ENCODE measurements at regions not wholly inside any gene's neighbourhood (a gene's known extent, or its start where the extent isn't known, plus 50 kb on each side); places are given as distances from the start of the nearest gene placed in this dataset.

- no peak for TF ChIP-seq YY1 (tag by site-specific recombination; IDR thresholded peaks at IDR 0.05)
- TF ChIP-seq CTCF (tag by site-specific recombination; IDR thresholded peaks at IDR 0.05), result no peak
- TF ChIP-seq ZBTB8A (tag by site-specific recombination; IDR thresholded peaks at IDR 0.05), result no peak
- TF ChIP-seq ZBTB17 (tag by site-specific recombination; IDR thresholded peaks at IDR 0.05), result no peak
- TF ChIP-seq PRDM4 (tag by site-specific recombination; IDR thresholded peaks at IDR 0.05), result no peak
- TF ChIP-seq ZNF776 (tag by site-specific recombination; IDR thresholded peaks at IDR 0.05; ENCODE audit: borderline replicate concordance), result no peak
- TF ChIP-seq GFI1B (tag by site-specific recombination; IDR thresholded peaks at IDR 0.05), result no peak
- no peak for TF ChIP-seq ZNF155 (tag by site-specific recombination; IDR thresholded peaks at IDR 0.05)
- TF ChIP-seq ZNF837 (tag by site-specific recombination; IDR thresholded peaks at IDR 0.05), result no peak
- no peak for TF ChIP-seq ZFP41 (tag by site-specific recombination; IDR thresholded peaks at IDR 0.05; ENCODE audit: borderline replicate concordance)
- TF ChIP-seq ZNF2 (tag by site-specific recombination; IDR thresholded peaks at IDR 0.05), result no peak
- TF ChIP-seq ZNF146 (tag by site-specific recombination; IDR thresholded peaks at IDR 0.05), result no peak
These were observed 1385.6 kb upstream of the TMEFF2 start for GRCh38 chr2:193580176-193580950.
